OCI-LY3 (cell line): ENCODE measurements at regions not wholly inside any gene's neighbourhood (a gene's known extent, or its start where the extent isn't known, plus 50 kb on each side); places are given as distances from the start of the nearest gene placed in this dataset.

ENCODE experiments used
- H2AFZ ChIP-seq: fragments of 200-600, 300-600 bp; shearing (Covaris generic); 2 replicates; pipeline ENCODE4 v1.6.0; 2014; ENCODE audit warnings: antibody characterized with exemption, low read depth, low read length
- H3K27ac ChIP-seq: fragments of 200-600, 300-600 bp; sonication (generic); 2 replicates; pipeline ENCODE4 v1.5.1; 2014; ENCODE audit warnings: mild to moderate bottlenecking, low read length, moderate library complexity, mixed read lengths
- H3K27me3 ChIP-seq: fragments of 200-600, 300-600 bp; sonication (generic); 2 replicates; pipeline ENCODE4 v1.6.1; 2014; ENCODE audit warnings: low read depth, low read length, mixed read lengths
- H3K36me3 ChIP-seq: fragments of 200-600, 300-600 bp; sonication (generic); replicated peaks from 2 replicates; pipeline ENCODE3; 2014; ENCODE audit warnings: low read depth, low read length, mixed read lengths
- H3K4me1 ChIP-seq: fragments of 300-600, 200-600 bp; sonication (generic); 2 replicates; pipeline ENCODE4 v1.6.1; 2014; ENCODE audit warnings: low read length, mixed read lengths
- H3K4me2 ChIP-seq: fragments of 200-600, 300-600 bp; sonication (generic); 2 replicates; pipeline ENCODE4 v1.6.1; 2014; ENCODE audit warnings: low read length, mixed read lengths
- H3K4me3 ChIP-seq: fragments of 300-600, 200-600 bp; sonication (generic); 2 replicates; pipeline ENCODE4 v1.5.1; 2014; ENCODE audit warnings: antibody characterized with exemption, mild to moderate bottlenecking, low read length, moderate library complexity
- H3K79me2 ChIP-seq: fragments of 300-600, 200-600 bp; shearing (Covaris generic); 2 replicates; pipeline ENCODE4 v1.6.1; 2014; ENCODE audit warnings: mild to moderate bottlenecking, low read length, mixed read lengths
- H3K9ac ChIP-seq: fragments of 300-600, 200-600 bp; shearing (Covaris generic); 2 replicates; pipeline ENCODE4 v1.6.0; 2014; ENCODE audit warnings: mild to moderate bottlenecking, low read length, moderate library complexity
- H3K9me3 ChIP-seq: fragments of 200-600, 300-600 bp; shearing (Covaris generic); 2 replicates; pipeline ENCODE4 v1.6.1; 2014; ENCODE audit warnings: low read length, mixed read lengths; ENCODE audit not compliant: insufficient read depth
- H4K20me1 ChIP-seq: fragments of 200-600, 300-600 bp; sonication (generic); 2 replicates; pipeline ENCODE4 v1.6.1; 2016; ENCODE audit warnings: low read length, mixed read lengths; ENCODE audit not compliant: insufficient read depth
- EZH2phosphoT487 ChIP-seq: fragments of 200-600 bp; shearing (Covaris generic); IDR thresholded peaks from 2 replicates; pipeline ENCODE4 v1.6.1; 2018; ENCODE audit warnings: antibody characterized with exemption, mixed run types, low read depth
- TF ChIP-seq, protein P1 (sequence below): fragments of 200-600, 300-600 bp; sonication (generic); IDR thresholded peaks from 2 replicates; pipeline ENCODE4 v1.5.1; 2014; ENCODE audit warnings: antibody characterized with exemption, low read length, low read depth

- H3K4me3 ChIP-seq = no peak overlapping the region
- no peak overlapping the region for H3K27ac ChIP-seq
- H3K9ac ChIP-seq = no peak overlapping the region
- no peaks in the 10 kb centered on the region for H3K27me3 ChIP-seq
- H3K79me2 ChIP-seq = no peaks in the 10 kb centered on the region
- peaks cover 15% of the 10 kb centered on the region for H3K4me1 ChIP-seq
- no peaks in the 10 kb centered on the region for H3K36me3 ChIP-seq
- no peaks in the 10 kb centered on the region for H3K9me3 ChIP-seq
- H4K20me1 ChIP-seq = no peaks in the 10 kb centered on the region
- H2AFZ ChIP-seq = 0 out of 2 replicates have a peak overlapping the region, but pooled peaks have one; percentile 8
- TF ChIP-seq, protein P1, sequence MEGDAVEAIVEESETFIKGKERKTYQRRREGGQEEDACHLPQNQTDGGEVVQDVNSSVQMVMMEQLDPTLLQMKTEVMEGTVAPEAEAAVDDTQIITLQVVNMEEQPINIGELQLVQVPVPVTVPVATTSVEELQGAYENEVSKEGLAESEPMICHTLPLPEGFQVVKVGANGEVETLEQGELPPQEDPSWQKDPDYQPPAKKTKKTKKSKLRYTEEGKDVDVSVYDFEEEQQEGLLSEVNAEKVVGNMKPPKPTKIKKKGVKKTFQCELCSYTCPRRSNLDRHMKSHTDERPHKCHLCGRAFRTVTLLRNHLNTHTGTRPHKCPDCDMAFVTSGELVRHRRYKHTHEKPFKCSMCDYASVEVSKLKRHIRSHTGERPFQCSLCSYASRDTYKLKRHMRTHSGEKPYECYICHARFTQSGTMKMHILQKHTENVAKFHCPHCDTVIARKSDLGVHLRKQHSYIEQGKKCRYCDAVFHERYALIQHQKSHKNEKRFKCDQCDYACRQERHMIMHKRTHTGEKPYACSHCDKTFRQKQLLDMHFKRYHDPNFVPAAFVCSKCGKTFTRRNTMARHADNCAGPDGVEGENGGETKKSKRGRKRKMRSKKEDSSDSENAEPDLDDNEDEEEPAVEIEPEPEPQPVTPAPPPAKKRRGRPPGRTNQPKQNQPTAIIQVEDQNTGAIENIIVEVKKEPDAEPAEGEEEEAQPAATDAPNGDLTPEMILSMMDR = no peak
- TF ChIP-seq EZH2phosphoT487 = no peak
- no peak overlapping the region for H3K4me2 ChIP-seq
Measured at GRCh38 chr16:59707436-59708226, 973.5 kb upstream of the GOT2 start.

- no peaks in the 10 kb centered on the region for H3K9me3 ChIP-seq
- H3K36me3 ChIP-seq = no peaks in the 10 kb centered on the region
- no peaks in the 10 kb centered on the region for H3K27me3 ChIP-seq
- H3K4me3 ChIP-seq = no peak overlapping the region
- H3K4me2 ChIP-seq = peak overlapping the region; percentile 9; the same call in 1 of the 2 replicates
- H3K4me1 ChIP-seq = peaks cover 20% of the 10 kb centered on the region
- H3K79me2 ChIP-seq = no peaks in the 10 kb centered on the region
- TF ChIP-seq EZH2phosphoT487 = no peak
- TF ChIP-seq, protein P1 = no peak
- no peak overlapping the region for H2AFZ ChIP-seq
- H4K20me1 ChIP-seq = no peaks in the 10 kb centered on the region
- H3K27ac ChIP-seq = no peak overlapping the region
- no peak overlapping the region for H3K9ac ChIP-seq
Measured at GRCh38 chr16:59701963-59702930, 968.1 kb upstream of the GOT2 start.

- no peaks in the 10 kb centered on the region for H4K20me1 ChIP-seq
- peaks cover 12% of the 10 kb centered on the region for H3K4me1 ChIP-seq
- no peaks in the 10 kb centered on the region for H3K9me3 ChIP-seq
- no peak overlapping the region for H2AFZ ChIP-seq
- H3K4me2 ChIP-seq = no peak overlapping the region
- no peak overlapping the region for H3K9ac ChIP-seq
- no peaks in the 10 kb centered on the region for H3K79me2 ChIP-seq
- H3K36me3 ChIP-seq = no peaks in the 10 kb centered on the region
- no peak overlapping the region for H3K27ac ChIP-seq
- no peak overlapping the region for H3K4me3 ChIP-seq
- TF ChIP-seq EZH2phosphoT487 = no peak
- TF ChIP-seq, protein P1 = no peak
- H3K27me3 ChIP-seq = no peaks in the 10 kb centered on the region
Measured at GRCh38 chr16:59699786-59700185, 965.7 kb upstream of the GOT2 start.
